Activated naive CD8-positive, alpha-beta T cell treated with anti-CD3 and anti-CD28 coated beads, Interleukin-2, amount 10 ng/mL, durations not matched to agents 7 days and 5 days (primary cell): ENCODE measurements at regions not wholly inside any gene's neighbourhood (a gene's known extent, or its start where the extent isn't known, plus 50 kb on each side); places are given as distances from the start of the nearest gene placed in this dataset.

Experiments
- ATAC-seq: fragments of 150-1000 bp; cut with Tn5 transposase; one replicate; pipeline ENCODE4 v1.10.0; 2021; ENCODE audit warnings: low read depth, moderate library complexity
- POLR2A ChIA-PET: fragments of 350-600 bp; sonication (Branson Sonifier 250); formaldehyde crosslinking; loops from one replicate; lab custom pipeline; 2021; ENCODE audit warnings: antibody characterized with exemption; lab: Charles Lee
- DNase-seq: peaks from one replicate; pipeline ENCODE4 v3.0.0; 2021
- H3K27ac Mint-ChIP-seq: one replicate; pipeline ENCODE4 v1.8.0; 2022; ENCODE audit warnings: mild to moderate bottlenecking, mixed read lengths
- H3K27me3 Mint-ChIP-seq: one replicate; pipeline ENCODE4 v1.8.0; 2022; ENCODE audit warnings: mild to moderate bottlenecking, moderate library complexity, mixed read lengths
- H3K36me3 Mint-ChIP-seq: one replicate; pipeline ENCODE4 v1.8.0; 2021; ENCODE audit warnings: mild to moderate bottlenecking, mixed read lengths
- H3K4me1 Mint-ChIP-seq: one replicate; pipeline ENCODE4 v1.8.0; 2021; ENCODE audit warnings: mixed read lengths
- H3K4me3 Mint-ChIP-seq: one replicate; pipeline ENCODE4 v1.8.0; 2022; ENCODE audit warnings: mild to moderate bottlenecking, moderate library complexity, mixed read lengths
- H3K9me3 Mint-ChIP-seq: one replicate; pipeline ENCODE4 v1.8.0; 2021; ENCODE audit warnings: mixed read lengths

- no peaks in the 10 kb centered on the region for H3K9me3 Mint-ChIP-seq
- POLR2A ChIA-PET, result interaction anchor here (0.6 to 1.4 kb wide), 3 partner anchors 35 to 249 kb away, joined by 3 to 6 read pairs (median 3); partner anchors contain the start of gene GLUL
- H3K27ac Mint-ChIP-seq, result no peak overlapping the region
- no peaks in the 10 kb centered on the region for H3K36me3 Mint-ChIP-seq
- no peak for DNase-seq
- H3K4me3 Mint-ChIP-seq, result no peak overlapping the region
- H3K27me3 Mint-ChIP-seq, result peaks cover 2% of the 10 kb centered on the region
- H3K4me1 Mint-ChIP-seq, result peaks cover 10% of the 10 kb centered on the region
- no peak for ATAC-seq
Measured at GRCh38 chr1:182142621-182143020, 81.1 kb upstream of the ZNF648 start.

GRCh38 chr1:182141040-182141439, 79.5 kb upstream of the ZNF648 start:
- no peak overlapping the region for H3K27ac Mint-ChIP-seq
- peaks cover 2% of the 10 kb centered on the region for H3K27me3 Mint-ChIP-seq
- POLR2A ChIA-PET, result no interaction called here
- no peaks in the 10 kb centered on the region for H3K9me3 Mint-ChIP-seq
- ATAC-seq (no peak), DNase-seq (no peak)
- peaks cover 14% of the 10 kb centered on the region for H3K4me1 Mint-ChIP-seq
- H3K36me3 Mint-ChIP-seq, result no peaks in the 10 kb centered on the region
- H3K4me3 Mint-ChIP-seq, result no peak overlapping the region

GRCh38 chr1:182139496-182139895, 78.0 kb upstream of the ZNF648 start:
- POLR2A ChIA-PET, result no interaction called here
- DNase-seq, result no peak
- Mint-ChIP-seq H3K27me3 (peaks cover 2% of the 10 kb centered on the region), H3K4me1 (peaks cover 11% of the 10 kb centered on the region), H3K4me3 (no peak overlapping the region), H3K36me3 (no peaks in the 10 kb centered on the region), H3K9me3 (peaks cover 3% of the 10 kb centered on the region), H3K27ac (no peak overlapping the region)
- ATAC-seq, result no peak

GRCh38 chr1:182137546-182137945, 76.0 kb upstream of the ZNF648 start:
- H3K4me1 Mint-ChIP-seq, result peaks cover 8% of the 10 kb centered on the region
- no peaks in the 10 kb centered on the region for H3K36me3 Mint-ChIP-seq
- H3K27ac Mint-ChIP-seq, result no peak overlapping the region

GRCh38 chr1:182135946-182136345, 74.4 kb upstream of the ZNF648 start:
- Mint-ChIP-seq H3K27ac (no peak overlapping the region), H3K27me3 (peaks cover 2% of the 10 kb centered on the region), H3K4me3 (no peak overlapping the region), H3K36me3 (no peaks in the 10 kb centered on the region), H3K9me3 (peaks cover 3% of the 10 kb centered on the region), H3K4me1 (peaks cover 7% of the 10 kb centered on the region)
- ATAC-seq (no peak), DNase-seq (no peak)
- POLR2A ChIA-PET, result no interaction called here

More at GRCh38 chr1:182137546-182137945, 76.0 kb upstream of the ZNF648 start:
- no peak for DNase-seq
- no peak for ATAC-seq
- Mint-ChIP-seq H3K9me3 (peaks cover 3% of the 10 kb centered on the region), H3K27me3 (peaks cover 2% of the 10 kb centered on the region), H3K4me3 (no peak overlapping the region)
- POLR2A ChIA-PET, result no interaction called here

- no peaks in the 10 kb centered on the region for H3K36me3 Mint-ChIP-seq
- DNase-seq (no peak), ATAC-seq (no peak)
- H3K27me3 Mint-ChIP-seq, result no peaks in the 10 kb centered on the region
- peaks cover 7% of the 10 kb centered on the region for H3K4me1 Mint-ChIP-seq
- no peak overlapping the region for H3K4me3 Mint-ChIP-seq
- H3K27ac Mint-ChIP-seq, result no peak overlapping the region
- POLR2A ChIA-PET, result no interaction called here
- peaks cover 3% of the 10 kb centered on the region for H3K9me3 Mint-ChIP-seq
Measured at GRCh38 chr1:182134257-182134656, 72.7 kb upstream of the ZNF648 start.

GRCh38 chr1:182133181-182133580, 71.7 kb upstream of the ZNF648 start:
- ATAC-seq (no peak), DNase-seq (no peak)
- H3K36me3 Mint-ChIP-seq, result no peaks in the 10 kb centered on the region
- POLR2A ChIA-PET, result no interaction called here
- no peaks in the 10 kb centered on the region for H3K27me3 Mint-ChIP-seq
- H3K27ac Mint-ChIP-seq, result no peak overlapping the region
- no peak overlapping the region for H3K4me3 Mint-ChIP-seq
- H3K9me3 Mint-ChIP-seq, result peaks cover 3% of the 10 kb centered on the region
- peaks cover 7% of the 10 kb centered on the region for H3K4me1 Mint-ChIP-seq

- Mint-ChIP-seq H3K4me1 (no peaks in the 10 kb centered on the region), H3K36me3 (no peaks in the 10 kb centered on the region), H3K4me3 (no peak overlapping the region), H3K27me3 (peaks cover 2% of the 10 kb centered on the region), H3K9me3 (no peaks in the 10 kb centered on the region), H3K27ac (no peak overlapping the region)
- POLR2A ChIA-PET, result no interaction called here
- no peak for ATAC-seq
- DNase-seq, result no peak
Measured at GRCh38 chr1:182129398-182129797, 67.9 kb upstream of the ZNF648 start.

- H3K9me3 Mint-ChIP-seq, result no peaks in the 10 kb centered on the region
- no peak overlapping the region for H3K27ac Mint-ChIP-seq
- peaks cover 2% of the 10 kb centered on the region for H3K27me3 Mint-ChIP-seq
- POLR2A ChIA-PET, result no interaction called here
- H3K4me3 Mint-ChIP-seq, result no peak overlapping the region
- no peaks in the 10 kb centered on the region for H3K36me3 Mint-ChIP-seq
- no peaks in the 10 kb centered on the region for H3K4me1 Mint-ChIP-seq
- ATAC-seq, result no peak
- no peak for DNase-seq
Measured at GRCh38 chr1:182128502-182128901, 67.0 kb upstream of the ZNF648 start.

- H3K4me1 Mint-ChIP-seq, result no peaks in the 10 kb centered on the region
- H3K27me3 Mint-ChIP-seq, result peaks cover 2% of the 10 kb centered on the region
- no peak overlapping the region for H3K27ac Mint-ChIP-seq
- POLR2A ChIA-PET, result no interaction called here
- H3K4me3 Mint-ChIP-seq, result no peak overlapping the region
- no peaks in the 10 kb centered on the region for H3K9me3 Mint-ChIP-seq
- DNase-seq, result no peak
- no peaks in the 10 kb centered on the region for H3K36me3 Mint-ChIP-seq
- ATAC-seq, result no peak
Measured at GRCh38 chr1:182127656-182128055, 66.1 kb upstream of the ZNF648 start.

- POLR2A ChIA-PET, result no interaction called here
- ATAC-seq (no peak), DNase-seq (no peak)
- Mint-ChIP-seq H3K36me3 (no peaks in the 10 kb centered on the region), H3K4me1 (no peaks in the 10 kb centered on the region), H3K27me3 (peaks cover 6% of the 10 kb centered on the region), H3K4me3 (no peak overlapping the region), H3K27ac (no peak overlapping the region), H3K9me3 (no peaks in the 10 kb centered on the region)
Measured at GRCh38 chr1:182126272-182126800, 64.8 kb upstream of the ZNF648 start.

- POLR2A ChIA-PET, result no interaction called here
- no peak overlapping the region for H3K4me3 Mint-ChIP-seq
- ATAC-seq (no peak), DNase-seq (no peak)
- peaks cover 10% of the 10 kb centered on the region for H3K27me3 Mint-ChIP-seq
- no peaks in the 10 kb centered on the region for H3K9me3 Mint-ChIP-seq
- no peaks in the 10 kb centered on the region for H3K4me1 Mint-ChIP-seq
- H3K36me3 Mint-ChIP-seq, result no peaks in the 10 kb centered on the region
- H3K27ac Mint-ChIP-seq, result no peak overlapping the region
Measured at GRCh38 chr1:182122913-182123260, 61.4 kb upstream of the ZNF648 start.

GRCh38 chr1:182122256-182122912, 60.9 kb upstream of the ZNF648 start:
- Mint-ChIP-seq H3K4me1 (no peaks in the 10 kb centered on the region), H3K27ac (no peak overlapping the region), H3K27me3 (peaks cover 10% of the 10 kb centered on the region), H3K36me3 (no peaks in the 10 kb centered on the region), H3K9me3 (no peaks in the 10 kb centered on the region), H3K4me3 (no peak overlapping the region)
- POLR2A ChIA-PET, result no interaction called here
- ATAC-seq, result no peak
- no peak for DNase-seq

- Mint-ChIP-seq H3K27ac (no peak overlapping the region), H3K9me3 (no peaks in the 10 kb centered on the region), H3K4me3 (no peak overlapping the region), H3K27me3 (peaks cover 10% of the 10 kb centered on the region), H3K4me1 (no peaks in the 10 kb centered on the region), H3K36me3 (no peaks in the 10 kb centered on the region)
- DNase-seq (no peak), ATAC-seq (no peak)
- POLR2A ChIA-PET, result no interaction called here
Measured at GRCh38 chr1:182121787-182122186, 60.3 kb upstream of the ZNF648 start.
